Retinal pigment epithelial cell (primary cell): ENCODE measurements at regions not wholly inside any gene's neighbourhood (a gene's known extent, or its start where the extent isn't known, plus 50 kb on each side); places are given as distances from the start of the nearest gene placed in this dataset.

Source experiments
- DNase-seq: peaks from one replicate; pipeline ENCODE4 v3.0.0-alpha.2; 2010; ENCODE audit warnings: low read depth
- H3K4me3 ChIP-seq: 2 replicates; pipeline ENCODE4 v1.5.1; 2011; ENCODE audit warnings: mild to moderate bottlenecking, low read length, control low read depth, moderate library complexity
- CTCF ChIP-seq: conservative IDR thresholded peaks from 2 replicates; pipeline ENCODE4 v1.5.1; 2011; ENCODE audit warnings: low read depth, low read length, control low read depth, inconsistent platforms

GRCh38 chr10:93245147-93245546 is 171.5 kb downstream of the CYP26A1 start:
- DNase-seq = no peak
- no peak for TF ChIP-seq CTCF
- no peak overlapping the region for H3K4me3 ChIP-seq

GRCh38 chr10:93245779-93246178 is 172.1 kb downstream of the CYP26A1 start:
- no peak for TF ChIP-seq CTCF
- H3K4me3 ChIP-seq = no peak overlapping the region
- no peak for DNase-seq

- TF ChIP-seq CTCF = no peak
- no peak for DNase-seq
- H3K4me3 ChIP-seq = no peak overlapping the region
Measured at GRCh38 chr10:93248583-93249227, 175.0 kb downstream of the CYP26A1 start.

GRCh38 chr10:93250010-93250409 is 176.3 kb downstream of the CYP26A1 start:
- no peak for DNase-seq
- H3K4me3 ChIP-seq = no peak overlapping the region
- no peak for TF ChIP-seq CTCF

GRCh38 chr10:93254180-93254853 is 180.6 kb downstream of the CYP26A1 start:
- no peak for TF ChIP-seq CTCF
- no peak overlapping the region for H3K4me3 ChIP-seq
- DNase-seq = no peak

GRCh38 chr10:93255546-93255945 is 181.9 kb downstream of the CYP26A1 start:
- no peak for TF ChIP-seq CTCF
- DNase-seq = no peak
- no peak overlapping the region for H3K4me3 ChIP-seq
